Astrocyte (in vitro differentiated cells and primary cell): ENCODE measurements at regions not wholly inside any gene's neighbourhood (a gene's known extent, or its start where the extent isn't known, plus 50 kb on each side); places are given as distances from the start of the nearest gene placed in this dataset.

Source experiments
- DNase-seq: peaks from one replicate; pipeline ENCODE4 v3.0.0-alpha.2; 2010; ENCODE audit warnings: low read depth
- FAIRE-seq: peaks from 2 replicates; lab custom pipeline; 2011; peaks lifted over from hg19 to GRCh38; lab: Jason Lieb, UNC
- H2AFZ ChIP-seq: 2 replicates; pipeline ENCODE4 v1.6.0; 2012; ENCODE audit warnings: low read depth, low read length, inconsistent platforms
- H3K27ac ChIP-seq: 2 replicates; pipeline ENCODE4 v1.5.1; 2011; ENCODE audit warnings: low read depth, low read length, inconsistent platforms
- H3K27me3 ChIP-seq: 2 replicates; pipeline ENCODE4 v1.6.0; 2011; ENCODE audit warnings: low read length, inconsistent platforms; ENCODE audit not compliant: insufficient read depth
- H3K36me3 ChIP-seq: 2 replicates; pipeline ENCODE4 v1.5.1; 2011; ENCODE audit warnings: low read length, inconsistent platforms; ENCODE audit not compliant: insufficient read depth
- H3K4me1 ChIP-seq: 2 replicates; pipeline ENCODE4 v1.5.1; 2011; ENCODE audit warnings: low read length, inconsistent platforms; ENCODE audit not compliant: insufficient read depth
- H3K4me2 ChIP-seq: 2 replicates; pipeline ENCODE4 v1.6.0; 2012; ENCODE audit warnings: low read length, inconsistent platforms
- H3K4me3 ChIP-seq: 2 replicates; pipeline ENCODE4 v1.5.1; 2011; ENCODE audit warnings: low read depth, mild to moderate bottlenecking, low read length, inconsistent platforms; ENCODE audit not compliant: insufficient read depth
- H3K79me2 ChIP-seq: 2 replicates; pipeline ENCODE4 v1.6.0; 2012; ENCODE audit warnings: mild to moderate bottlenecking, low read length, inconsistent platforms; ENCODE audit not compliant: insufficient read depth
- H3K9ac ChIP-seq: 2 replicates; pipeline ENCODE4 v1.6.0; 2012; ENCODE audit warnings: mild to moderate bottlenecking, low read length, inconsistent platforms
- H3K9me3 ChIP-seq: 2 replicates; pipeline ENCODE4 v1.5.1; 2012; ENCODE audit warnings: low read depth, mild to moderate bottlenecking, low read length, inconsistent platforms; ENCODE audit not compliant: insufficient read depth
- H4K20me1 ChIP-seq: 2 replicates; pipeline ENCODE4 v1.6.0; 2012; ENCODE audit warnings: low read length, inconsistent platforms; ENCODE audit not compliant: insufficient read depth
- H3K27ac Mint-ChIP-seq: one replicate; pipeline ENCODE4 v1.8.0; 2021; ENCODE audit warnings: mild to moderate bottlenecking, mixed read lengths; ENCODE audit not compliant: unreplicated experiment
- H3K27me3 Mint-ChIP-seq: one replicate; pipeline ENCODE4 v1.8.0; 2021; ENCODE audit warnings: low read depth, mixed read lengths; ENCODE audit not compliant: unreplicated experiment
- H3K36me3 Mint-ChIP-seq: one replicate; pipeline ENCODE4 v1.8.0; 2021; ENCODE audit warnings: low read depth, mixed read lengths; ENCODE audit not compliant: unreplicated experiment
- H3K4me1 Mint-ChIP-seq: one replicate; pipeline ENCODE4 v1.8.0; 2021; ENCODE audit warnings: low read depth, mixed read lengths; ENCODE audit not compliant: unreplicated experiment
- H3K4me3 Mint-ChIP-seq: one replicate; pipeline ENCODE4 v1.8.0; 2021; ENCODE audit warnings: mild to moderate bottlenecking, moderate library complexity, mixed read lengths; ENCODE audit not compliant: unreplicated experiment
- H3K9me3 Mint-ChIP-seq: one replicate; pipeline ENCODE4 v1.8.0; 2021; ENCODE audit warnings: mild to moderate bottlenecking, mixed read lengths; ENCODE audit not compliant: unreplicated experiment
- EZH2 ChIP-seq: IDR thresholded peaks from 2 replicates; pipeline ENCODE4 v1.6.1; 2012; ENCODE audit warnings: mild to moderate bottlenecking, low read length, inconsistent platforms; ENCODE audit not compliant: insufficient read depth
- TF ChIP-seq, protein P1 (sequence below): IDR thresholded peaks from 2 replicates; pipeline ENCODE4 v1.5.1; 2011; ENCODE audit warnings: low read depth, mild to moderate bottlenecking, inconsistent platforms, low read length, moderate library complexity; ENCODE audit not compliant: insufficient read depth

- H3K36me3 Mint-ChIP-seq = no peaks in the 10 kb centered on the region
- no peak overlapping the region for H3K4me3 ChIP-seq
- H3K27ac ChIP-seq = no peak overlapping the region
- no peaks in the 10 kb centered on the region for H3K79me2 ChIP-seq
- H3K4me1 Mint-ChIP-seq = peaks cover 4% of the 10 kb centered on the region
- no peak for TF ChIP-seq EZH2
- TF ChIP-seq, protein P1, sequence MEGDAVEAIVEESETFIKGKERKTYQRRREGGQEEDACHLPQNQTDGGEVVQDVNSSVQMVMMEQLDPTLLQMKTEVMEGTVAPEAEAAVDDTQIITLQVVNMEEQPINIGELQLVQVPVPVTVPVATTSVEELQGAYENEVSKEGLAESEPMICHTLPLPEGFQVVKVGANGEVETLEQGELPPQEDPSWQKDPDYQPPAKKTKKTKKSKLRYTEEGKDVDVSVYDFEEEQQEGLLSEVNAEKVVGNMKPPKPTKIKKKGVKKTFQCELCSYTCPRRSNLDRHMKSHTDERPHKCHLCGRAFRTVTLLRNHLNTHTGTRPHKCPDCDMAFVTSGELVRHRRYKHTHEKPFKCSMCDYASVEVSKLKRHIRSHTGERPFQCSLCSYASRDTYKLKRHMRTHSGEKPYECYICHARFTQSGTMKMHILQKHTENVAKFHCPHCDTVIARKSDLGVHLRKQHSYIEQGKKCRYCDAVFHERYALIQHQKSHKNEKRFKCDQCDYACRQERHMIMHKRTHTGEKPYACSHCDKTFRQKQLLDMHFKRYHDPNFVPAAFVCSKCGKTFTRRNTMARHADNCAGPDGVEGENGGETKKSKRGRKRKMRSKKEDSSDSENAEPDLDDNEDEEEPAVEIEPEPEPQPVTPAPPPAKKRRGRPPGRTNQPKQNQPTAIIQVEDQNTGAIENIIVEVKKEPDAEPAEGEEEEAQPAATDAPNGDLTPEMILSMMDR = no peak
- H3K9ac ChIP-seq = no peak overlapping the region
- no peaks in the 10 kb centered on the region for H3K9me3 ChIP-seq
- no peaks in the 10 kb centered on the region for H3K36me3 ChIP-seq
- no peaks in the 10 kb centered on the region for H3K27me3 ChIP-seq
- no peak for DNase-seq
- H3K9me3 Mint-ChIP-seq = no peaks in the 10 kb centered on the region
- FAIRE-seq = no peak
- H4K20me1 ChIP-seq = no peaks in the 10 kb centered on the region
- no peak overlapping the region for H3K4me3 Mint-ChIP-seq
- H2AFZ ChIP-seq = no peak overlapping the region
- no peaks in the 10 kb centered on the region for H3K4me1 ChIP-seq
- no peak overlapping the region for H3K4me2 ChIP-seq
- H3K27me3 Mint-ChIP-seq = no peaks in the 10 kb centered on the region
- H3K27ac Mint-ChIP-seq = no peak overlapping the region
Measured at GRCh38 chr6:4297348-4297747, 162.0 kb upstream of the ECI2 start.

GRCh38 chr6:4296552-4296951 is 161.2 kb upstream of the ECI2 start:
- no peak overlapping the region for H3K4me3 ChIP-seq
- H4K20me1 ChIP-seq = no peaks in the 10 kb centered on the region
- no peak for DNase-seq
- H3K9me3 Mint-ChIP-seq = no peaks in the 10 kb centered on the region
- H3K4me2 ChIP-seq = no peak overlapping the region
- no peak overlapping the region for H3K27ac Mint-ChIP-seq
- H3K27me3 ChIP-seq = no peaks in the 10 kb centered on the region
- no peaks in the 10 kb centered on the region for H3K27me3 Mint-ChIP-seq
- no peaks in the 10 kb centered on the region for H3K4me1 ChIP-seq
- H3K9me3 ChIP-seq = no peaks in the 10 kb centered on the region
- H3K27ac ChIP-seq = no peak overlapping the region
- H3K4me3 Mint-ChIP-seq = no peak overlapping the region
- TF ChIP-seq, protein P1 = no peak
- no peak for TF ChIP-seq EZH2
- H3K4me1 Mint-ChIP-seq = peaks cover 10% of the 10 kb centered on the region
- no peak overlapping the region for H2AFZ ChIP-seq
- H3K9ac ChIP-seq = no peak overlapping the region
- FAIRE-seq = no peak
- no peaks in the 10 kb centered on the region for H3K79me2 ChIP-seq
- no peaks in the 10 kb centered on the region for H3K36me3 ChIP-seq
- no peaks in the 10 kb centered on the region for H3K36me3 Mint-ChIP-seq

- Mint-ChIP-seq H3K27ac (no peak overlapping the region), H3K27me3 (no peaks in the 10 kb centered on the region), H3K4me1 (peaks cover 11% of the 10 kb centered on the region), H3K36me3 (no peaks in the 10 kb centered on the region), H3K4me3 (no peak overlapping the region), H3K9me3 (no peaks in the 10 kb centered on the region)
- no peak overlapping the region for H3K27ac ChIP-seq
- TF ChIP-seq EZH2 = no peak
- TF ChIP-seq, protein P1 = no peak
- H3K4me2 ChIP-seq = no peak overlapping the region
- DNase-seq (no peak), FAIRE-seq (no peak)
- no peaks in the 10 kb centered on the region for H3K9me3 ChIP-seq
- no peaks in the 10 kb centered on the region for H3K36me3 ChIP-seq
- no peak overlapping the region for H3K9ac ChIP-seq
- no peak overlapping the region for H2AFZ ChIP-seq
- H3K4me1 ChIP-seq = no peaks in the 10 kb centered on the region
- no peaks in the 10 kb centered on the region for H4K20me1 ChIP-seq
- H3K27me3 ChIP-seq = no peaks in the 10 kb centered on the region
- H3K79me2 ChIP-seq = no peaks in the 10 kb centered on the region
- no peak overlapping the region for H3K4me3 ChIP-seq
Measured at GRCh38 chr6:4295783-4296155, 160.4 kb upstream of the ECI2 start.
